ENCODE measurements at regions not wholly inside any gene's neighbourhood (a gene's known extent, or its start where the extent isn't known, plus 50 kb on each side); places are given as distances from the start of the nearest gene placed in this dataset.

DNA sequence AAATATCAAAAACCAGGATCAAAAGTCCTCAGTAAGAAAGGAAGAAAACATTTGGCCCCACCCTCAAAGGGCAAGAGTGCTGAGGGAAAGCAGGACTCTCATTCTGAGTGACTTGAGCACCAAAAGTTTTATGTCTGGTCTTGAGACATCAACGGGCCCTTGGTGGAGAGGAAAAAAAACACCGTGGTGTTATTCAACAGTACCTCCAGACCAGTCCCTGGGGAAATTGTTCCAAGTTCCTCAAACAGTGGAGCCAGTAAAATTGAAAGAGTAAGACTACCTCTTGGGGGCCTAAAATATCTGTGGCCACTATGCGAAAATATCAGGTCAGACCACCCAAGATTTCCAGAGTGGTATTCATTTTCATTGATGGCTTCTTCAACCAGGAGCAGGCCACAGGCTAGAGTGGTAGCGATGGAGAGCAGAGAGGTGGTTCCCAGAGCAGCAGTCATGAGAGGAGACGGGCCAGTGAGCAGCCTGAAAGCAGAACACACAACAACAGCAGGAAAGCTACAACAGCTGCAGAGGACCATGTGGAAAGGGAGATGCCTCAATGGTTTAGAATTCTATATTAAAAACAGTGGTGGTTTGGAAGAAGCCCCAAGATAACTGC lies 63.7 kb upstream of the RPL34 start:
- in situ Hi-C loops (cut with HindIII; ENCODE audit: low pct_ligation_motif_present, low sequenced_read_pairs): no loop called here
- no peak for DNase-seq
- Histone ChIP-seq H3K27ac (no peak overlapping the region), H3K36me3 (replicated peaks) (no peaks in the 10 kb centered on the region), H3K4me3 (ENCODE audit: low read depth, low read length) (no peak overlapping the region), H3K27me3 (replicated peaks) (no peaks in the 10 kb centered on the region)
- TF ChIP-seq, protein P1, sequence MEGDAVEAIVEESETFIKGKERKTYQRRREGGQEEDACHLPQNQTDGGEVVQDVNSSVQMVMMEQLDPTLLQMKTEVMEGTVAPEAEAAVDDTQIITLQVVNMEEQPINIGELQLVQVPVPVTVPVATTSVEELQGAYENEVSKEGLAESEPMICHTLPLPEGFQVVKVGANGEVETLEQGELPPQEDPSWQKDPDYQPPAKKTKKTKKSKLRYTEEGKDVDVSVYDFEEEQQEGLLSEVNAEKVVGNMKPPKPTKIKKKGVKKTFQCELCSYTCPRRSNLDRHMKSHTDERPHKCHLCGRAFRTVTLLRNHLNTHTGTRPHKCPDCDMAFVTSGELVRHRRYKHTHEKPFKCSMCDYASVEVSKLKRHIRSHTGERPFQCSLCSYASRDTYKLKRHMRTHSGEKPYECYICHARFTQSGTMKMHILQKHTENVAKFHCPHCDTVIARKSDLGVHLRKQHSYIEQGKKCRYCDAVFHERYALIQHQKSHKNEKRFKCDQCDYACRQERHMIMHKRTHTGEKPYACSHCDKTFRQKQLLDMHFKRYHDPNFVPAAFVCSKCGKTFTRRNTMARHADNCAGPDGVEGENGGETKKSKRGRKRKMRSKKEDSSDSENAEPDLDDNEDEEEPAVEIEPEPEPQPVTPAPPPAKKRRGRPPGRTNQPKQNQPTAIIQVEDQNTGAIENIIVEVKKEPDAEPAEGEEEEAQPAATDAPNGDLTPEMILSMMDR (IDR thresholded peaks at IDR 0.05; ENCODE audit: low read depth, low read length, missing control alignments): no peak

GRCh38 chr4:108556166-108556565 lies 64.2 kb upstream of the RPL34 start:
- DNase-seq: no peak

GRCh38 chr4:108555701-108556100 lies 64.7 kb upstream of the RPL34 start:
- in situ Hi-C loops (cut with HindIII; ENCODE audit: low pct_ligation_motif_present, low sequenced_read_pairs): no loop called here
- no peak for DNase-seq
- TF ChIP-seq, protein P1 (IDR thresholded peaks at IDR 0.05; ENCODE audit: low read depth, low read length, missing control alignments): no peak
- no peaks in the 10 kb centered on the region for H3K27me3 ChIP-seq (replicated peaks)
- H3K4me3 ChIP-seq (ENCODE audit: low read depth, low read length): no peak overlapping the region
- no peaks in the 10 kb centered on the region for H3K36me3 ChIP-seq (replicated peaks)
- no peak overlapping the region for H3K27ac ChIP-seq

More at GRCh38 chr4:108556166-108556565, 64.2 kb upstream of the RPL34 start:
- TF ChIP-seq, protein P1 (IDR thresholded peaks at IDR 0.05; ENCODE audit: low read depth, low read length, missing control alignments): no peak
- Histone ChIP-seq H3K4me3 (ENCODE audit: low read depth, low read length) (no peak overlapping the region), H3K27me3 (replicated peaks) (no peaks in the 10 kb centered on the region), H3K36me3 (replicated peaks) (no peaks in the 10 kb centered on the region), H3K27ac (no peak overlapping the region)
- in situ Hi-C loops (cut with HindIII; ENCODE audit: low pct_ligation_motif_present, low sequenced_read_pairs): no loop called here

DNA sequence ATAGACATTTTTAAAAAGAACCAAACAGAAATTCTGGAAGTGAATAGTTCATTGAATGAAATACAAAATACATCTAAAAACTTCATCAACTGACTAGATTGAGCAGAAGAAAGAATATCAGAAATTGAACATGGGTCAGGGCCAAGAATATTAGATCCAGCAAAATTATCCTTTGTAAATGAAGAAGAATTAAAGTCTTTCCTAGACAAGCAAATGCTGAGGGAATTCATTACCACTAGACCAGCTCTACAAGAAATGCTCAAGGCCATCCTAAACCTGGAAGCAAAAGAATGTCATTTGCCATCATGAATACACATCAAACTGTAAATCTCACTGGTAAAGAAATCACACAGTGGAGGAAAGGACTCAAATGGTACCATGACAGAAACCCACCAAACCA lies 72.7 kb upstream of the RPL34 start:
- DNase-seq: no peak
- no peak overlapping the region for H3K4me3 ChIP-seq (ENCODE audit: low read depth, low read length)
- no peak overlapping the region for H3K27ac ChIP-seq
- H3K36me3 ChIP-seq (replicated peaks): no peaks in the 10 kb centered on the region
- H3K27me3 ChIP-seq (replicated peaks): no peaks in the 10 kb centered on the region
- in situ Hi-C loops (cut with HindIII; ENCODE audit: low pct_ligation_motif_present, low sequenced_read_pairs): no loop called here
- TF ChIP-seq, protein P1 (IDR thresholded peaks at IDR 0.05; ENCODE audit: low read depth, low read length, missing control alignments): no peak

DNA sequence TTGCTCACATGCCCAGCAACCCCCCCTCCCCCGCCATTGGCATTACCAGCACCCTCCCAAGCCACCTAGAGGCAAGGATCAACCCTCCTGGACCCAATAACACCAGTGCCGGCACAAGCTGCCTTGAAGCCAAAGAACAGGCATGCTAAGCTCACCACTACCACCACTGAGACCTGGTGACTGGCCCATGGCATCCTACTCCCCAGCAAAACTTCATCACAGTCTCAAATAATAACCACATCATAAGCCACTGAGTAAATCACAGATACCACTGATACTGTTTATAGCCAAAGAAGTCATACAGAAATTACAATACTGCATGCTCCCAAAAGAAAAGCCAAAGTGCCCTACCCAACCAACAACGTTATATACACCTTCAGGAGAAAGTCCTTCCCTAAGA lies 73.6 kb upstream of the RPL34 start:
- DNase-seq: no peak

More for the DNA sequence above, 73.6 kb upstream of the RPL34 start:
- Histone ChIP-seq H3K4me3 (ENCODE audit: low read depth, low read length) (no peak overlapping the region), H3K27me3 (replicated peaks) (no peaks in the 10 kb centered on the region), H3K27ac (no peak overlapping the region), H3K36me3 (replicated peaks) (no peaks in the 10 kb centered on the region)
- TF ChIP-seq, protein P1 (IDR thresholded peaks at IDR 0.05; ENCODE audit: low read depth, low read length, missing control alignments): no peak
- in situ Hi-C loops (cut with HindIII; ENCODE audit: low pct_ligation_motif_present, low sequenced_read_pairs): no loop called here
